ENCODE measurements at regions not wholly inside any gene's neighbourhood (a gene's known extent, or its start where the extent isn't known, plus 50 kb on each side); places are given as distances from the start of the nearest gene placed in this dataset.

- TF ChIP-seq ISL1 (CRISPR knock-in tag; IDR thresholded peaks at IDR 0.05): no peak
- no peak for TF ChIP-seq PPARA (CRISPR knock-in tag; IDR thresholded peaks at IDR 0.05; ENCODE audit: borderline replicate concordance)
- TF ChIP-seq ZNF8 (CRISPR knock-in tag; IDR thresholded peaks at IDR 0.05): no peak
- no peak for TF ChIP-seq ZFP3 (CRISPR knock-in tag; IDR thresholded peaks at IDR 0.05)
- no peak for TF ChIP-seq CSRNP3 (CRISPR knock-in tag; IDR thresholded peaks at IDR 0.05)
- TF ChIP-seq BACH2 (CRISPR knock-in tag; IDR thresholded peaks at IDR 0.05; ENCODE audit: borderline replicate concordance): no peak
- no peak for TF ChIP-seq ZC3H10 (CRISPR knock-in tag; IDR thresholded peaks at IDR 0.05)
- TF ChIP-seq TOX (CRISPR knock-in tag; IDR thresholded peaks at IDR 0.05; ENCODE audit: borderline replicate concordance): no peak
- TF ChIP-seq OSR1 (CRISPR knock-in tag; IDR thresholded peaks at IDR 0.05): no peak
- TF ChIP-seq GLIS3 (CRISPR knock-in tag; IDR thresholded peaks at IDR 0.05): no peak
- no peak for TF ChIP-seq ARNTL (CRISPR knock-in tag; IDR thresholded peaks at IDR 0.05; ENCODE audit: borderline replicate concordance, low read depth)
- no peak for TF ChIP-seq RARB (CRISPR knock-in tag; IDR thresholded peaks at IDR 0.05)
- TF ChIP-seq SNAI2 (CRISPR knock-in tag; IDR thresholded peaks at IDR 0.05): no peak
- no peak for TF ChIP-seq ZNF70 (CRISPR knock-in tag; IDR thresholded peaks at IDR 0.05)
- TF ChIP-seq TSHZ2 (CRISPR knock-in tag; IDR thresholded peaks at IDR 0.05): no peak
- TF ChIP-seq CSDC2 (CRISPR knock-in tag; IDR thresholded peaks at IDR 0.05): no peak
- no peak for ATAC-seq
These were observed 110.4 kb downstream of the TTLL2 start for GRCh38 chr6:167435209-167435728.

- no peak for TF ChIP-seq GLIS3 (CRISPR knock-in tag; IDR thresholded peaks at IDR 0.05)
- no peak for TF ChIP-seq RARB (CRISPR knock-in tag; IDR thresholded peaks at IDR 0.05)
- TF ChIP-seq ZNF565 (CRISPR knock-in tag; conservative IDR thresholded peaks at IDR 0.05; ENCODE audit: low read depth): no peak
- TF ChIP-seq CSRNP3 (CRISPR knock-in tag; IDR thresholded peaks at IDR 0.05): no peak
- TF ChIP-seq CREB5 (CRISPR knock-in tag; IDR thresholded peaks at IDR 0.05; ENCODE audit: low read depth): no peak
- TF ChIP-seq BACH2 (CRISPR knock-in tag; IDR thresholded peaks at IDR 0.05; ENCODE audit: borderline replicate concordance): no peak
- no peak for TF ChIP-seq ZFP30 (CRISPR knock-in tag; IDR thresholded peaks at IDR 0.05)
- ATAC-seq: no peak
These were observed 113.1 kb downstream of the TTLL2 start for GRCh38 chr6:167437888-167438484.

GRCh38 chr6:167441715-167442206, 116.9 kb downstream of the TTLL2 start:
- no peak for ATAC-seq
- TF ChIP-seq BACH2 (CRISPR knock-in tag; IDR thresholded peaks at IDR 0.05; ENCODE audit: borderline replicate concordance) (no peak), GLIS3 (CRISPR knock-in tag; IDR thresholded peaks at IDR 0.05) (no peak)

GRCh38 chr6:167442245-167442644, 117.4 kb downstream of the TTLL2 start:
- no peak for TF ChIP-seq CSRNP3 (CRISPR knock-in tag; IDR thresholded peaks at IDR 0.05)
- TF ChIP-seq ISL1 (CRISPR knock-in tag; IDR thresholded peaks at IDR 0.05): no peak
- TF ChIP-seq BACH2 (CRISPR knock-in tag; IDR thresholded peaks at IDR 0.05; ENCODE audit: borderline replicate concordance): no peak
- no peak for TF ChIP-seq ZC3H10 (CRISPR knock-in tag; IDR thresholded peaks at IDR 0.05)
- TF ChIP-seq ZFP30 (CRISPR knock-in tag; IDR thresholded peaks at IDR 0.05): no peak
- no peak for TF ChIP-seq ZNF8 (CRISPR knock-in tag; IDR thresholded peaks at IDR 0.05)
- no peak for TF ChIP-seq RARB (CRISPR knock-in tag; IDR thresholded peaks at IDR 0.05)
- TF ChIP-seq GLIS3 (CRISPR knock-in tag; IDR thresholded peaks at IDR 0.05): no peak
- TF ChIP-seq TSHZ2 (CRISPR knock-in tag; IDR thresholded peaks at IDR 0.05): no peak
- no peak for TF ChIP-seq POU6F1 (CRISPR knock-in tag; IDR thresholded peaks at IDR 0.05; ENCODE audit: borderline replicate concordance, low read depth)
- TF ChIP-seq PPARA (CRISPR knock-in tag; IDR thresholded peaks at IDR 0.05; ENCODE audit: borderline replicate concordance): no peak
- ATAC-seq: no peak

Data from SK-N-SH treated with all-trans-retinoic acid at 6 μM for 48 hours (cell line).